ENCODE measurements at regions not wholly inside any gene's neighbourhood (a gene's known extent, or its start where the extent isn't known, plus 50 kb on each side); places are given as distances from the start of the nearest gene placed in this dataset.

DNA sequence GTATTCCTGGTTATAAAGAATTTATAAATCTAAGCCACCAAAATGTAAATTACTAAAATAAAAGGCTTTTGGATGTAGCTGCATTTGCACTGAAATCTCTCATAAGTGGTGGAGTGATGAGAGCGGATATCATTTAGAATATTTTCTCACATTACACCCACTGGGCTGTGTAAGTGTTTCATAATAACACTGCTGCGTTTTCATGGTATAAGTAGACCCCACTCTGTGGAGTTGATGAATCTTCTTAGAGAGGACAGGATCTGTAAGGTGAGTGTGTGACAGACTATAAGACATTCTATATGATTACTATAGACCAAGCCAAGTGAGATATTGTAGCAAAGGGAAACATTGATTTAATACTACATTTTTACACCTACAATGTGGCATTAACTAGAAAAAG lies 1024.1 kb upstream of the LRRN3 start:
- TF ChIP-seq ISL1 (CRISPR knock-in tag; IDR thresholded peaks at IDR 0.05) (no peak), TCF4 (CRISPR knock-in tag; IDR thresholded peaks at IDR 0.05; ENCODE audit: borderline replicate concordance) (no peak), PATZ1 (CRISPR knock-in tag; IDR thresholded peaks at IDR 0.05; ENCODE audit: borderline replicate concordance) (no peak), GLIS3 (CRISPR knock-in tag; IDR thresholded peaks at IDR 0.05) (no peak), TOX (CRISPR knock-in tag; IDR thresholded peaks at IDR 0.05; ENCODE audit: borderline replicate concordance) (no peak)

All from SK-N-SH treated with all-trans-retinoic acid at 6 μM for 48 hours (cell line).